GM12892 (cell line): ENCODE measurements at regions not wholly inside any gene's neighbourhood (a gene's known extent, or its start where the extent isn't known, plus 50 kb on each side); places are given as distances from the start of the nearest gene placed in this dataset.

Experiments
- POLR2A ChIP-seq: IDR thresholded peaks from 2 replicates; pipeline ENCODE4 v1.6.1; 2011; ENCODE audit warnings: low read depth, low read length, control low read depth
- TAF1 ChIP-seq: IDR thresholded peaks from 2 replicates; pipeline ENCODE4 v1.6.1; 2011; ENCODE audit warnings: low read depth, mild to moderate bottlenecking, control low read depth, low read length, borderline replicate concordance

DNA sequence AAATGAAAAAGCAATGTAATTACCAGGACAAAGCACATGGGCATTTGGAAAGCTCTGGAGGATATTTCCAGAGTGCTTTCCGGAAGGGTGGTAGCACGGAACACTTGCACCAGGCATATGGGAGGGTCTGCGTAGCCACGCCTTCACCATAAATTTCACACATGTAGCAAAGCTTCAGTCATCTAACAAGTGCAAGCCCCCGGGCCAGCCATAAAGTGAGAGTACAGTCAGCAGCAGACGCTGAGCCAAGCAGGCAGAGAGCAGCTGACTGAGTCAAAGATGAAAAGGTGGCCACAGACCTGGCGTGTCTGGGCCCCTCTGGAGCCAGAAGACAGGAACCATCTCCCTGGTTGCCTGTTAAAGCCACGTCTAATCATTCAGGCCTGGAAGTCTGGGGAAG lies 130.6 kb downstream of the SEC14L1 start:
- TF ChIP-seq TAF1 (no peak), POLR2A (no peak)
